GM12875 (cell line): ENCODE measurements at regions not wholly inside any gene's neighbourhood (a gene's known extent, or its start where the extent isn't known, plus 50 kb on each side); places are given as distances from the start of the nearest gene placed in this dataset.
"Not testable (repeated sequence)": the region's sequence is repeated elsewhere in the genome, so short reads cannot be mapped to it uniquely, and the experiment has no call there.

Experiments
- H3K4me3 ChIP-seq: one replicate; pipeline ENCODE4 v1.5.1; 2011; ENCODE audit warnings: low read depth, low read length, control low read depth
- CTCF ChIP-seq: IDR thresholded peaks from 2 replicates; pipeline ENCODE4 v1.5.1; 2011; ENCODE audit warnings: low read depth, mild to moderate bottlenecking, control low read depth, inconsistent platforms, low read length, moderate library complexity, borderline replicate concordance; ENCODE audit not compliant: insufficient read depth

- TF ChIP-seq CTCF: no peak
These were observed 246.7 kb upstream of the NRIP1 start for GRCh38 chr21:15311510-15311909.

GRCh38 chr21:15317034-15317433, 252.2 kb upstream of the NRIP1 start:
- H3K4me3 ChIP-seq: not testable (repeated sequence)

More at GRCh38 chr21:15311510-15311909, 246.7 kb upstream of the NRIP1 start:
- H3K4me3 ChIP-seq: no peak overlapping the region

GRCh38 chr21:15319727-15320126, 254.9 kb upstream of the NRIP1 start:
- TF ChIP-seq CTCF: no peak
- no peak overlapping the region for H3K4me3 ChIP-seq

- no peak for TF ChIP-seq CTCF
- H3K4me3 ChIP-seq: no peak overlapping the region
These were observed 259.7 kb upstream of the NRIP1 start for GRCh38 chr21:15324542-15324941.

GRCh38 chr21:15326032-15326867, 261.4 kb upstream of the NRIP1 start:
- no peak overlapping the region for H3K4me3 ChIP-seq
- TF ChIP-seq CTCF: no peak

- TF ChIP-seq CTCF: no peak
- H3K4me3 ChIP-seq: no peak overlapping the region
These were observed 263.0 kb upstream of the NRIP1 start for GRCh38 chr21:15327637-15328265.

- TF ChIP-seq CTCF: no peak
- H3K4me3 ChIP-seq: no peak overlapping the region
These were observed 264.4 kb upstream of the NRIP1 start for GRCh38 chr21:15329191-15329590.
